Lower leg skin (tissue), 4 donors: ENCODE measurements at regions not wholly inside any gene's neighbourhood (a gene's known extent, or its start where the extent isn't known, plus 50 kb on each side); places are given as distances from the start of the nearest gene placed in this dataset.

ENCODE experiments used
- DNase-seq, 2 donors: peaks; one replicate each; pipeline ENCODE4 v3.0.0-alpha.2; 2019; ENCODE audit warnings: low spot score in 2 of 2
- H3K4me3 ChIP-seq: fragments of 200-600 bp; sonication (generic); 2 replicates; pipeline ENCODE4 v1.5.1; 2017; ENCODE audit warnings: mild to moderate bottlenecking, low read depth; ENCODE audit not compliant: poor library complexity, severe bottlenecking
- POLR2A ChIP-seq, 2 donors: fragments of 450-650 bp; IDR thresholded peaks; one replicate each; pipeline ENCODE4 v1.6.1; 2016 to 2017; ENCODE audit warnings: antibody characterized with exemption in 2 of 2, mild to moderate bottlenecking in 1 of 2, moderate library complexity in 1 of 2
- WGBS, 2 donors: methylation state at CpG; one replicate each; pipeline ENCODE4 v1.1.5; 2018; 5-methylcytosine and 5-hydroxymethylcytosine counted together
- intact Hi-C: fragments of 100-400 bp; cut with DNase I; formaldehyde crosslinking; loops from one replicate; pipeline ENCODE4 v1.15.0; 2023; ENCODE audit warnings: low total_unique reads
- TF ChIP-seq, protein P1 (sequence below), 3 donors: fragments of 450-650 bp; IDR thresholded peaks; one replicate each; pipeline ENCODE4 v1.5.1; 2016; ENCODE audit warnings: antibody characterized with exemption in 3 of 3, mild to moderate bottlenecking in 3 of 3, moderate library complexity in 2 of 3

GRCh38 chr3:177898185-177898584 lies 638.1 kb upstream of the KCNMB2 start:
- H3K4me3 ChIP-seq: no peak overlapping the region
- DNase-seq: no peak
- 89 to 100% methylated on average over 1 of the region's 1 CpG for WGBS, 2 donors
- intact Hi-C loops: no loop called here
- TF ChIP-seq POLR2A (IDR thresholded peaks at IDR 0.05): no peak

DNA sequence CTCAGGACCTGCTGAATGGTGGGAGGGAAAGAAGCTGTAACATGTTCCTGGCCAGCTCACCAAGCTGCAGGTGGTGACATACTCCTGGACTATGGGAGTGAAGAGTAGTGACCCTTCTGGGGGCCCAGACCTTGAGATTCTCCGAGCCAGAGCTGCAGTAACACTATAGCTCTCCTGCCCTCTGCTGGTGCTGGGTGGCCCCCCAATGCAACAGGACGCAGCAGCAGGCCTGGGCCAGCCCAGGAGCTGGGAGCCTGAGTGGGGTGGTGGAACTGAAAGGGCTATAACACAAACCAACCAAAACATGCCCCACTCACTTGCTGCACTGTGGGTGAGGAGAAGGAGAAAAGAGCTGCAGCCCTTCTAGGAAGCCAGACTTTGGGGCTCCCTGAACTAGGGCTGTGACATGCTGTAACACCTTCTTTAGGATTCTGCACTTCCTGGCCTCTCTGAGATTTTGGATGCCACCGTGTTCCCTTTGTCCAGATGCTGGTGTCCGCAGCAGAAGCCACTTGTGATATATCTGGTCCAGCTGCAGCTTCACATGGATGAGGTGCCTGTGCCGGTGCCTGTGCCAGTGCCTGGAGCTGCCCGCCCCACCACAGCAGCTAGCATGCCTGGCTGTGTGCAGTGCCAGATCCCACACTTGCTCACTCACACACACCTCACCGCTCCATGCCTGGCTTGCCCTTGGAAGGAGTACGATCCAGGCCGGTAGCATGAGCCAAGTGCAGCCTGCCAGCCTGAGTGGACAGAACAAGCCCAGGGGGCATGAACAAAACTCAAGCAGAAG lies 636.8 kb upstream of the KCNMB2 start:
- WGBS, 2 donors: 95 to 97% methylated on average over 9 of the region's 9 CpGs
- intact Hi-C loops: loop anchor here (10.0 kb wide), 1 partner anchor 55 kb away; no protein-coding TSS in a partner anchor
- TF ChIP-seq POLR2A (IDR thresholded peaks at IDR 0.05): no peak
- TF ChIP-seq, protein P1, sequence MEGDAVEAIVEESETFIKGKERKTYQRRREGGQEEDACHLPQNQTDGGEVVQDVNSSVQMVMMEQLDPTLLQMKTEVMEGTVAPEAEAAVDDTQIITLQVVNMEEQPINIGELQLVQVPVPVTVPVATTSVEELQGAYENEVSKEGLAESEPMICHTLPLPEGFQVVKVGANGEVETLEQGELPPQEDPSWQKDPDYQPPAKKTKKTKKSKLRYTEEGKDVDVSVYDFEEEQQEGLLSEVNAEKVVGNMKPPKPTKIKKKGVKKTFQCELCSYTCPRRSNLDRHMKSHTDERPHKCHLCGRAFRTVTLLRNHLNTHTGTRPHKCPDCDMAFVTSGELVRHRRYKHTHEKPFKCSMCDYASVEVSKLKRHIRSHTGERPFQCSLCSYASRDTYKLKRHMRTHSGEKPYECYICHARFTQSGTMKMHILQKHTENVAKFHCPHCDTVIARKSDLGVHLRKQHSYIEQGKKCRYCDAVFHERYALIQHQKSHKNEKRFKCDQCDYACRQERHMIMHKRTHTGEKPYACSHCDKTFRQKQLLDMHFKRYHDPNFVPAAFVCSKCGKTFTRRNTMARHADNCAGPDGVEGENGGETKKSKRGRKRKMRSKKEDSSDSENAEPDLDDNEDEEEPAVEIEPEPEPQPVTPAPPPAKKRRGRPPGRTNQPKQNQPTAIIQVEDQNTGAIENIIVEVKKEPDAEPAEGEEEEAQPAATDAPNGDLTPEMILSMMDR (IDR thresholded peaks at IDR 0.05): no peak

GRCh38 chr3:177902876-177903275 lies 633.4 kb upstream of the KCNMB2 start:
- H3K4me3 ChIP-seq: no peak overlapping the region
- DNase-seq: no peak
- whole genome bisulfite sequencing, 2 donors: 90 to 91% methylated on average over 5 of the region's 5 CpGs
- intact Hi-C loops: loop anchor here (10.0 kb wide), 1 partner anchor 52 kb away; no protein-coding TSS in a partner anchor
- TF ChIP-seq, protein P1 (IDR thresholded peaks at IDR 0.05): no peak
- TF ChIP-seq POLR2A (IDR thresholded peaks at IDR 0.05): no peak

More for the DNA sequence above, 636.8 kb upstream of the KCNMB2 start:
- H3K4me3 ChIP-seq: no peak overlapping the region
- no peak for DNase-seq

GRCh38 chr3:177904621-177905020 lies 631.6 kb upstream of the KCNMB2 start:
- TF ChIP-seq, protein P1 (IDR thresholded peaks at IDR 0.05): no peak
- no peak for TF ChIP-seq POLR2A (IDR thresholded peaks at IDR 0.05)
- intact Hi-C loops: loop anchor here (10.0 kb wide), 1 partner anchor 50 kb away; no protein-coding TSS in a partner anchor
- no peak overlapping the region for H3K4me3 ChIP-seq
- DNase-seq: no peak

- no peak overlapping the region for H3K4me3 ChIP-seq
- intact Hi-C loops: loop anchor here (10.0 kb wide), 1 partner anchor 49 kb away; no protein-coding TSS in a partner anchor
- TF ChIP-seq POLR2A (IDR thresholded peaks at IDR 0.05): no peak
- TF ChIP-seq, protein P1 (IDR thresholded peaks at IDR 0.05): no peak
- 51 to 57% methylated on average over 4 of the region's 4 CpGs for WGBS, 2 donors
- no peak for DNase-seq
Measured at GRCh38 chr3:177905173-177906125, 630.8 kb upstream of the KCNMB2 start.

GRCh38 chr3:177906126-177906511 lies 630.1 kb upstream of the KCNMB2 start:
- DNase-seq: no peak
- WGBS, 2 donors: 53% methylated on average over 4 of the region's 4 CpGs
- intact Hi-C loops: loop anchor here (10.0 kb wide), 1 partner anchor 49 kb away; no protein-coding TSS in a partner anchor
- H3K4me3 ChIP-seq: no peak overlapping the region
- TF ChIP-seq, protein P1 (IDR thresholded peaks at IDR 0.05): no peak
- no peak for TF ChIP-seq POLR2A (IDR thresholded peaks at IDR 0.05)
